ENCODE measurements at regions not wholly inside any gene's neighbourhood (a gene's known extent, or its start where the extent isn't known, plus 50 kb on each side); places are given as distances from the start of the nearest gene placed in this dataset.
A peak's percentile ranks its signal among the peaks of the same experiment; 100 is the strongest.

DNA sequence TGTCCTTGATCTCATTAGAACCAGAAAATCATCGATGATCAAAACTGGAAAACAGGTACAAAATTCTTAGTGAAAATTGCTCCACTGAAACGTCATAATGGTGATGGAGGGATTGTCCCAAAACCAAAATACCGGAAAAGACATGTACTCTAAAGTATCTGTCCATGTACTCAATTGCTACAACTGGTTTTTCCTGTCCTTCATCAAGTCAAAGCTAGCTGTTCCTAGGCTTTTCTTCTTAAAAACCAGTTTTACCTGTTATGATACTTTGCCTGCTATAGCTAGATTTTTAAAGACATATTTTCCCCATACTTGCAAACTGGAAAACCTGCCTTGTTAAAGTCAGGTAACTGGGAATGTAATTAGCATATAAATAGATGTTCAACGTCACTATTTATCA is 50.5 kb upstream of the LRRC1 start:
- H3K4me1 ChIP-seq, result no peaks in the 10 kb centered on the region
- 63 to 85% methylated on average over 4 of the region's 4 CpGs for WGBS, 2 donors

DNA sequence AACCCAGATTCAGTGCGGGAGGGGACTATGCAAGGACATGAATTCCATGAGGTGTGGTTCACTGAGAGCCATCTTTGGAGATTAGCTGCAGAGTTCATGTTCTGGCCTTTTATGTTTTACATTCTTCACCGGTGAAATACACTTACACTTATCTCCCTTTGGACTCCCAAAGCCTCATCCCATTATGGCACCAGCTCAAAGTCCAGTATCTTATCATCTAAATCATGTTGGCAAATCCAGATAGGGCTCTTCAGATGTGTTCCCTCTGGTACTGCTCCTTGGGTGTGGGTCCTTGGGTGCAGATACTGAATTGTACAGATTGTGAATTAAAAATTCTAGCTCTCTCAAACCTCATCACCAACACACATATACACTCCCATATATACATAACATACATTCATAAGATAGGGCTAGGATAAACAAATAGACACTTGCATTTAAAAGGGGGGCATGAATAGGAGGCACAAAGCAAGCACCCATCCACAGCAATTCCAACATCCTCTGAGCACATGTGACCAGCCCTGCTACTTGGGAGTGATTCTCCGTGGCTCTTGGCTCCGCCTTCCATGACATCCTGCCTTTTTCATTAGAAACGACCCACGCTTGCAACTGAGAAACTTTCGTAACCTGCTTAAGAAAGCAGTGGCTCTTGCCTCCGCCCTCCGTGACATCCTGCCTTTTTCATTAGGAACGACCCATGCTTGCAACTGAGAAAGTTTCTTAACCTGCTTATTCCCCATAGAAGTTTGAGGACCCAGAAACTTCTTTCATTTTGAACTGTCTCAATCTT is 53.6 kb upstream of the LRRC1 start:
- Histone ChIP-seq H3K27ac (peak overlapping the region in 1 of 2 donors; percentile 37), H3K9me3 (no peaks in the 10 kb centered on the region), H3K4me3 (no peak overlapping the region), H3K27me3 (no peaks in the 10 kb centered on the region), H3K36me3 (ENCODE audit: low read depth, missing control alignments) (no peaks in the 10 kb centered on the region), H3K4me1 (no peaks in the 10 kb centered on the region)
- intact Hi-C loops (cut with DNase I; ENCODE audit: low total_unique reads), result no loop called here
- TF ChIP-seq, protein P1, sequence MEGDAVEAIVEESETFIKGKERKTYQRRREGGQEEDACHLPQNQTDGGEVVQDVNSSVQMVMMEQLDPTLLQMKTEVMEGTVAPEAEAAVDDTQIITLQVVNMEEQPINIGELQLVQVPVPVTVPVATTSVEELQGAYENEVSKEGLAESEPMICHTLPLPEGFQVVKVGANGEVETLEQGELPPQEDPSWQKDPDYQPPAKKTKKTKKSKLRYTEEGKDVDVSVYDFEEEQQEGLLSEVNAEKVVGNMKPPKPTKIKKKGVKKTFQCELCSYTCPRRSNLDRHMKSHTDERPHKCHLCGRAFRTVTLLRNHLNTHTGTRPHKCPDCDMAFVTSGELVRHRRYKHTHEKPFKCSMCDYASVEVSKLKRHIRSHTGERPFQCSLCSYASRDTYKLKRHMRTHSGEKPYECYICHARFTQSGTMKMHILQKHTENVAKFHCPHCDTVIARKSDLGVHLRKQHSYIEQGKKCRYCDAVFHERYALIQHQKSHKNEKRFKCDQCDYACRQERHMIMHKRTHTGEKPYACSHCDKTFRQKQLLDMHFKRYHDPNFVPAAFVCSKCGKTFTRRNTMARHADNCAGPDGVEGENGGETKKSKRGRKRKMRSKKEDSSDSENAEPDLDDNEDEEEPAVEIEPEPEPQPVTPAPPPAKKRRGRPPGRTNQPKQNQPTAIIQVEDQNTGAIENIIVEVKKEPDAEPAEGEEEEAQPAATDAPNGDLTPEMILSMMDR (IDR thresholded peaks at IDR 0.05), result no peak
- TF ChIP-seq POLR2A (IDR thresholded peaks at IDR 0.05), result no peak
- 61 to 68% methylated on average over 10 of the region's 10 CpGs for WGBS, 2 donors
- DNase-seq, result peak; percentile 41

More for the DNA sequence above, 50.5 kb upstream of the LRRC1 start:
- Histone ChIP-seq H3K27ac (no peak overlapping the region), H3K4me3 (no peak overlapping the region), H3K27me3 (no peaks in the 10 kb centered on the region), H3K36me3 (ENCODE audit: low read depth, missing control alignments) (no peaks in the 10 kb centered on the region), H3K9me3 (no peaks in the 10 kb centered on the region)
- TF ChIP-seq, protein P1 (IDR thresholded peaks at IDR 0.05), result no peak
- TF ChIP-seq POLR2A (IDR thresholded peaks at IDR 0.05), result no peak
- intact Hi-C loops (cut with DNase I; ENCODE audit: low total_unique reads), result no loop called here
- no peak for DNase-seq

GRCh38 chr6:53737746-53738145 is 57.1 kb upstream of the LRRC1 start:
- TF ChIP-seq, protein P1 (IDR thresholded peaks at IDR 0.05), result no peak
- TF ChIP-seq POLR2A (IDR thresholded peaks at IDR 0.05), result no peak
- Histone ChIP-seq H3K36me3 (ENCODE audit: low read depth, missing control alignments) (no peaks in the 10 kb centered on the region), H3K9me3 (no peaks in the 10 kb centered on the region), H3K27ac (no peak overlapping the region), H3K4me3 (no peak overlapping the region), H3K4me1 (no peaks in the 10 kb centered on the region), H3K27me3 (no peaks in the 10 kb centered on the region)
- intact Hi-C loops (cut with DNase I; ENCODE audit: low total_unique reads), result loop anchor here (10.0 kb wide), 1 partner anchor 217 kb away; no protein-coding TSS in a partner anchor
- DNase-seq, result no peak
- 91 to 98% methylated on average over 3 of the region's 3 CpGs for WGBS, 2 donors

DNA sequence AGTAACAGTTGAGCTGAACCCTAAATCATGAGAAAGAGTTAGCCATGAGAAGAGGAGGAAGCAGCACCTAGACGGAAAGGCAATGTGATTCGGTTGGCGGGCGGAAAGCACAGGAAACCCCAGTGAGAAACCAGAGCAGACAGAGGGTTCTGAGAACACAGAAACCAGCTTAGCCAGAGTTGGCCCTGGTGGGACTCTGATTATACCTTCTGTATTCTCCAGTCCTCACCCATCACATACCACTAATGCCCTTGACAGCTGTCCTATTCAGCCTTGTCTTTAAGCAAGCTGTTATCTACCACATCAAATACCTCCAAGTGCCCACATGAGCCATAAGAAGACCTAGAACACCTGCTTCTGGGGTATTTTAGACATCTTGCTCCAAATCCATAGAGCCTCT is 58.9 kb upstream of the LRRC1 start:
- peaks cover 3% of the 10 kb centered on the region for H3K4me1 ChIP-seq
- H3K27me3 ChIP-seq, result no peaks in the 10 kb centered on the region
- no peak overlapping the region for H3K27ac ChIP-seq
- intact Hi-C loops (cut with DNase I; ENCODE audit: low total_unique reads), result loop anchor here (10.0 kb wide), 1 partner anchor 219 kb away; no protein-coding TSS in a partner anchor
- no peak for DNase-seq
- no peak for TF ChIP-seq POLR2A (IDR thresholded peaks at IDR 0.05)
- TF ChIP-seq, protein P1 (IDR thresholded peaks at IDR 0.05), result no peak
- H3K36me3 ChIP-seq (ENCODE audit: low read depth, missing control alignments), result no peaks in the 10 kb centered on the region
- no peak overlapping the region for H3K4me3 ChIP-seq
- no peaks in the 10 kb centered on the region for H3K9me3 ChIP-seq
- WGBS, 2 donors, result 90 to 99% methylated on average over 4 of the region's 4 CpGs

Measured in testis (tissue), 2 donors.